Stimulated activated CD4-positive, alpha-beta T cell treated with anti-CD3 and anti-CD28 coated beads, TNF-alpha, amount 100 ng/mL, for 4 hours (primary cell): ENCODE measurements at regions not wholly inside any gene's neighbourhood (a gene's known extent, or its start where the extent isn't known, plus 50 kb on each side); places are given as distances from the start of the nearest gene placed in this dataset.
"Not testable (repeated sequence)": the region's sequence is repeated elsewhere in the genome, so short reads cannot be mapped to it uniquely, and the experiment has no call there.

Source experiments
- DNase-seq, 3 experiments: peaks; one replicate each; pipeline ENCODE4 v3.0.0-alpha.2; 2020; ENCODE audit warnings: low read depth in 3 of 3

GRCh38 chr15:32536507-32537172 is 56.6 kb upstream of the GOLGA8N start:
- DNase-seq = peak in 2 of 3 experiments; percentile 12 to 29

GRCh38 chr15:32536057-32536493 is 57.2 kb upstream of the GOLGA8N start:
- DNase-seq = not testable (repeated sequence)

DNA sequence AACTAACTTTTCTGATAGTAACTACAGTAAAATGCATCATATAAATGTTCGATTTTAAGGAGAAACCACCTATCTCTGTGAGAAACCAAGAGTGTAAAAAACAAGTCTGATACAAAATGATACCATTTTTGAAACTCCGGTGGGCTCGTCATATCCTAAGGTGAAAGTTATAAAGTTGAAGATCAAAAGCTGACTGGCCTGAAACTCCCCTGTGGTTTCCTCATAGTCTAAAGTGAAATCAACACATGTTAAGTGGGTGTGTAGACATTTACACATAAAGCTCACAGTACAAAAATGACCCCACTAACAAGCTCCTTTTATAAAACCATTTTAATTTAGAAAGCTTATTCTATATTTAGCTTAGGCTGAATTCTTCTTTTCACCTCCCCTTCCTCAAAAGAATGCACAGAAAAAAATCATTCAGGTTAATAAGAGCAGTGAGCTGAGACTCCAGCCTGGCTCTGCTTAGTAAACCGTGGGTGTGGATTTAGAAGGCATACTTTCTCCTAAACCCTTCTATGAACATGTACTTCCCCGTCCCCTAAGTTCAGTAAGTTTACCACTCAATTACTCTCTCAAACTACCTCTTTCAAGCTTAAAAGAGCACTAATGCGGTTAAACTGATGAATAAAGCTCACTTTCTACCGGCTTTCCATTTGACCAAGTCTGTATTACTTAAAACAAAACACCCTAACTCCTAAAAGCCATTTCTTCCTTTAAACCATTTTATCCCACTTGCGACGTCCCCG is 57.9 kb upstream of the GOLGA8N start:
- DNase-seq = not testable (repeated sequence)

DNA sequence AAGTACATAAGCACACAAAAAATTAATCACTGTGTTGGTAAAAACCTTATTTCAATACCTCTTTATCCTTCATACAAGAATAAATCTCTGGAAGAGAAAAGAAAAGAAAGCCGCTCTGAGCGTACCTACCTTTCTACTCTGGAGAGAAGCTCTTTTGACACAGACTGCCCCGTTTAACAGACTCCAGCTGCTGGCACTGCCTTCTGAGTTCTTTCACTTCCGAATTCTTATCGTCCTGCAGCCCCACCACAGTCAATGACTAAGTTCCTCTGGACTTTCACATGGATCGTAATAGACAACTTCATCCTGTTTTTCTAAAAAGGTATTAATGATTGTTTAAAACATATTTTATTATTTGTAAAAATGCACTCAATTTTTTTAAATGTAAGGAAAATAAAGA is 67.5 kb upstream of the GOLGA8O start:
- not testable (repeated sequence) for DNase-seq

DNA sequence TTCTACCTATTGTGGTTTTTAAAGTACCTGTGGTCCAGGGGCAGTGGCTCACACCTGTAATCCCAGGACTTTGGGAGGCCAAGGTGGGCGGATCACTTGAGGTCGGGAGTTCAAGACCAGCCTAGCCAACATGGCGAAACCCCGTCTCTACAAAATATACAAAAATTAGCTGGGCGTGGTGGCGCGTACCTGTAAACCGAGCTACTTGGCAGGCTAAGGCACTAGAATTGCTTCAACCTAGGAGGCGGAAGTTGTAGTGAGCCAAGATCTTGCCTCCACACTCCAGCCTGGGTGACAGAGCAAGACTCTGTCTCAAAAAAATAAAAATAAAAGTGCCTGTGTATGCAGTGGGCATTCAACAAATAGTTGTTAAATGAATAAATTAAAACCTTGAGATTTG is 67.0 kb upstream of the GOLGA8O start:
- not testable (repeated sequence) for DNase-seq

- not testable (repeated sequence) for DNase-seq
Measured at GRCh38 chr15:32518976-32519375, 63.5 kb upstream of the GOLGA8O start.

GRCh38 chr15:32518013-32518412 is 62.6 kb upstream of the GOLGA8O start:
- DNase-seq = not testable (repeated sequence)

- not testable (repeated sequence) for DNase-seq
Measured at GRCh38 chr15:32516954-32517353, 61.5 kb upstream of the GOLGA8O start.

DNA sequence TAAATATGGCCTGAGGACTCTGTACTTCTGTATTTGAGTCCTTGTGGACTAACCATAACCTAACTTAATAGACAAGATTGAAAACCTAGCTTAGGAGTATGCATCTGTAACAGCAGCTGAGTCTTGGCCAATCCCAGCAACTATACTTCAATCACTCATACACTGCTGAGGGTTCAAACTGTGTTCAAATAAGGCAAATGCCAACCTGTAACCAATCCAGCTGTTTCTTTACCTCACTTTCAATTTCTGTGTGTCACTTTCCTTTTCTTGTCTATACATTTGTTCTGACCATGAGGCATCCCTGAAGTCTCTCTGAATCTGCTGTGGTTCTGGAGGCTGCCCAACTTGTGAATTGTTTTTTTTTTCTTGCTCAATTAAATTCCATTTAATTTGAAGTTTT is 57.9 kb upstream of the GOLGA8O start:
- DNase-seq = not testable (repeated sequence)

GRCh38 chr15:32510027-32510426 is 54.6 kb upstream of the GOLGA8O start:
- not testable (repeated sequence) for DNase-seq

DNA sequence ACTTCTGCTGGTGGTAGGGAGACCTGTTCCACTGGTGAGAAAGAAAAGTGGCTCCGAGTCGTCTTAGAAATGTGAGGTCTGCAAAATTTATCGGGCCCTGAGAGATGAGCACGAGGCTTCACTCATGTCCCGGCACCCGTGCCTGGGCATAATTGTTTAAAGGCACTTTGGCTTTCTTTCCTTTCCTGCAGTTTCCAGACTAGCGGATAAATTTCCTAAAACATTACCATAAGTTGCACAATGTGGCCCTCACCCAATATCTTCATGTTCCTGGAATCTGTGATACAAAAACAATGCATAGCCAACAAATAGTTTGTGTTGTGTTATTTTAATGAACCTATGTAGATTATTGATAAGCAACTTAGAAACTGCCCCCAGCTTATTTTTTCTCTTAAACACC is 52.6 kb upstream of the GOLGA8O start:
- DNase-seq = not testable (repeated sequence)

- not testable (repeated sequence) for DNase-seq
Measured at GRCh38 chr15:32506787-32507186, 51.4 kb upstream of the GOLGA8O start.

DNA sequence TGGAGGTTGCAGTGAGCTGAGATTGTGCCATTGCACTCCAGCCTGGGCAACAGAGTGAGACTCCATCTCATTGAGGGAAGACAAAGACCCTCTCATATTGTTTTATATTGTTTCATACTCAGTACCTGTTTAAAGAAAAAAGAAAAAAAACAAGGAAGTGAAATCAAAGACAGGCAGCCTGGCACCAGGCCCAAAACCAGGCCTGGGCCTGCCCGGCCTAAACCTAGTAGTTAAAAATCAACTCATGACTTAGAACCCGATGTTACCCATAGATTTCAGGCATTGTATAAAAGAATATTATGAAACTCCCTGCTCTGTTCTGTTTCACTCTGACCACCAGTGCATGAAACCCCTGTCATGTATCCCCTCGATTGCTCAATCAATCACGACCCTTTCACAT is 50.2 kb upstream of the GOLGA8O start:
- DNase-seq = not testable (repeated sequence)
